B cell (primary cell): ENCODE measurements at regions not wholly inside any gene's neighbourhood (a gene's known extent, or its start where the extent isn't known, plus 50 kb on each side); places are given as distances from the start of the nearest gene placed in this dataset.
A peak's percentile ranks its signal among the peaks of the same experiment; 100 is the strongest.

ENCODE experiments used
- ATAC-seq: fragments of 200-7000 bp; cut with Tn5 transposase; one replicate; pipeline ENCODE4 v1.10.0; 2021; ENCODE audit warnings: low read depth, mild to moderate bottlenecking, moderate number of reproducible peaks, moderate library complexity
- CTCF ChIA-PET: fragments of 350-600 bp; sonication (Branson Sonifier 250); formaldehyde crosslinking; loops from one replicate; lab custom pipeline; 2021; ENCODE audit warnings: antibody characterized with exemption, inconsistent platforms; lab: Charles Lee
- POLR2A ChIA-PET: fragments of 350-600 bp; sonication (Branson Sonifier 250); formaldehyde crosslinking; loops from one replicate; lab custom pipeline; 2021; ENCODE audit warnings: antibody characterized with exemption; lab: Charles Lee
- DNase-seq: peaks from one replicate; pipeline ENCODE4 v3.0.0; 2013
- H2AFZ ChIP-seq: 2 replicates; pipeline ENCODE4 v1.6.1; 2012; ENCODE audit warnings: mild to moderate bottlenecking, low read depth, low read length; ENCODE audit not compliant: insufficient read depth, poor library complexity, severe bottlenecking
- H3K27ac ChIP-seq, 2 donors: 1 replicate in 1 of 2; 2 replicates in 1 of 2; pipeline ENCODE4 v1.5.1; 2012 to 2013; ENCODE audit warnings: low read length in 2 of 2, mild to moderate bottlenecking in 2 of 2, moderate library complexity in 1 of 2
- H3K27me3 ChIP-seq, 4 experiments: fragments of 200-600 bp in 1 of 4; sonication (generic) in 1 of 4; replicated peaks in 1 of 4; 1 replicate in 2 of 4; 2 replicates in 2 of 4; pipeline versions ENCODE4 v1.6.1 to v1.7.0; 2013 to 2016; ENCODE audit warnings: low read length in 3 of 4, mild to moderate bottlenecking in 2 of 4, mixed read lengths in 1 of 4, moderate library complexity in 1 of 4; ENCODE audit not compliant: insufficient read depth in 4 of 4, control insufficient read depth in 3 of 4; ENCODE audit errors: control extremely low read depth in 1 of 4
- H3K36me3 ChIP-seq, 2 experiments: replicated peaks in 1 of 2; 1 replicate in 1 of 2; 2 replicates in 1 of 2; pipeline versions ENCODE4 v1.6.1 to v1.7.1; 2013; ENCODE audit warnings: low read length in 1 of 2; ENCODE audit not compliant: insufficient read depth in 2 of 2, control insufficient read depth in 1 of 2; ENCODE audit errors: control extremely low read depth in 1 of 2, extremely low read depth in 1 of 2
- H3K4me1 ChIP-seq, 2 donors: fragments of 200-600 bp in 1 of 2; sonication (generic) in 1 of 2; 1 replicate in 1 of 2; 2 replicates in 1 of 2; pipeline versions ENCODE4 v1.5.1 to v1.6.1; 2013 to 2017; ENCODE audit warnings: low read length in 2 of 2; ENCODE audit not compliant: control insufficient read depth in 2 of 2, insufficient read depth in 2 of 2
- H3K4me2 ChIP-seq: replicated peaks from 2 replicates; pipeline ENCODE3; 2012; ENCODE audit warnings: mild to moderate bottlenecking, low read depth, low read length; ENCODE audit not compliant: poor library complexity, severe bottlenecking
- H3K4me3 ChIP-seq, 5 experiments: fragments of 200-600 bp in 1 of 5; sonication (generic) in 1 of 5; 1 replicate in 3 of 5; 2 replicates in 2 of 5; pipeline versions ENCODE4 v1.5.1 to v1.7.0; 2011 to 2016; ENCODE audit warnings: low read length in 4 of 5, mild to moderate bottlenecking in 4 of 5, low read depth in 2 of 5, control low read depth in 1 of 5, moderate library complexity in 1 of 5; ENCODE audit not compliant: insufficient read depth in 1 of 5; ENCODE audit errors: control extremely low read depth in 1 of 5, extremely low read depth in 1 of 5
- H3K79me2 ChIP-seq: fragments of 200-600 bp; sonication (generic); one replicate; pipeline ENCODE4 v1.6.0; 2016; ENCODE audit warnings: low read length; ENCODE audit not compliant: control insufficient read depth, insufficient read depth
- H3K9ac ChIP-seq: fragments of 200-600 bp; sonication (generic); 2 replicates; pipeline ENCODE4 v1.6.1; 2017; ENCODE audit warnings: mild to moderate bottlenecking, low read length, moderate library complexity
- H3K9me3 ChIP-seq, 3 donors: one replicate each; pipeline versions ENCODE4 v1.6.1 to v1.7.1; 2013; ENCODE audit warnings: low read length in 2 of 3; ENCODE audit not compliant: control insufficient read depth in 2 of 3, insufficient read depth in 1 of 3; ENCODE audit errors: control extremely low read depth in 1 of 3
- H4K20me1 ChIP-seq: 2 replicates; pipeline ENCODE4 v1.6.0; 2012; ENCODE audit warnings: mild to moderate bottlenecking, low read length; ENCODE audit not compliant: insufficient read depth, control insufficient read depth, poor library complexity, severe bottlenecking
- H3K27ac Mint-ChIP-seq: one replicate; pipeline ENCODE4 v1.8.0; 2021; ENCODE audit warnings: mixed read lengths
- H3K27me3 Mint-ChIP-seq: one replicate; pipeline ENCODE4 v1.8.0; 2021; ENCODE audit warnings: mixed read lengths
- H3K4me1 Mint-ChIP-seq: one replicate; pipeline ENCODE4 v1.8.0; 2021; ENCODE audit warnings: mixed read lengths
- H3K4me3 Mint-ChIP-seq: one replicate; pipeline ENCODE4 v1.8.0; 2021; ENCODE audit warnings: mixed read lengths
- H3K9me3 Mint-ChIP-seq: one replicate; pipeline ENCODE4 v1.8.0; 2022; ENCODE audit warnings: mixed read lengths; ENCODE audit not compliant: insufficient read depth
- EZH2 ChIP-seq: IDR thresholded peaks from 2 replicates; pipeline ENCODE4 v1.6.1; 2012; ENCODE audit warnings: borderline replicate concordance, low read depth, mild to moderate bottlenecking, moderate library complexity, low read length; ENCODE audit not compliant: insufficient read depth, poor library complexity, severe bottlenecking
- WGBS: methylation state at CpG from one replicate; pipeline ENCODE4 v1.1.5; 2013; ENCODE audit warnings: missing lambda C conversion rate; ENCODE audit not compliant: insufficient coverage; 5-methylcytosine and 5-hydroxymethylcytosine counted together
- intact Hi-C: fragments of 100-400 bp; cut with micrococcal nuclease; formaldehyde crosslinking; loops from one replicate; pipeline ENCODE4 v1.10.0; 2022
- TF ChIP-seq, protein P1 (sequence below): fragments of 200-600 bp; IDR thresholded peaks from one replicate; pipeline ENCODE4 v1.8.0; 2022; ENCODE audit warnings: antibody characterized with exemption, mild to moderate bottlenecking

DNA sequence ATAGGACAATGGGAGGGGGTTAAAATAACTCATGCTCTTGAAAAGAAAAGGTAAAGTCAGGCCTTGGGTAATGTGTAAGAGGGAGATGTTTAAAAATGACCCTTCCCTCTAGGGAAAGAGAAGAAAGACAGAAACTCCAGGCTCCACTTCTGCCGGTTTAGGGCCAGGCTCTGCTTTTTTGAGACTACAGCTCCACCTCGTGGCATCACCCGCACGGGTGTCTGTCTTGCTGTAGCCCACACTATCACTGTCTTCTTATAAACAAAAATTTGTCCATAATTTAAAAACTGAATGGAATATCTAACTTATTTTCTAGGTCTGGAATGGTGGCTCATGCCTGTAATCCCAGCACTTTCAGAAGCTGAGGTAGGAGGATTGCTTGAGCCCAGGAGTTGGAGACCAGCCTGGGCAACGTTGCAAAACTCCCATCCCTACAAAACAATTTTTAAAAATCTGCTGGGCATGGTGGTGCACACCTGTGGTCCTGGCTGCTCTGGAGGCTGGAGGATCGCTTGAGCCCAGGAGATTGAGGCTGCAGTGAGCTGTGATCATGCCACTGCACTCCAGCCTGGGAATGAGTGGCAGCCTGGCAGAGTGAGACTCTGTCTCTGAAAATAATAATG, 65.1 kb upstream of the GTF3A start:
- Mint-ChIP-seq H3K4me3 (no peak overlapping the region), H3K27ac (peak overlapping the region; percentile 65), H3K9me3 (no peaks in the 10 kb centered on the region), H3K27me3 (peaks cover 15% of the 10 kb centered on the region), H3K4me1 (peaks cover 12% of the 10 kb centered on the region)
- Histone ChIP-seq H3K27ac (no peak overlapping the region), H3K4me1 (peaks cover 10% of the 10 kb centered on the region in 2 donors), H3K9ac (no peak overlapping the region), H2AFZ (no peak overlapping the region), H3K4me3 (no peak overlapping the region), H3K36me3 (no peaks in the 10 kb centered on the region), H3K4me2 (no peak overlapping the region), H3K79me2 (no peaks in the 10 kb centered on the region), H4K20me1 (no peaks in the 10 kb centered on the region), H3K9me3 (peaks cover 0 to 3% (median 0%) of the 10 kb centered on the region in 3 donors), H3K27me3 (peaks cover 0 to 30% (median 11%) of the 10 kb centered on the region in 4 experiments)
- ChIA-PET CTCF (interaction anchor here (0.6 to 10.8 kb wide), 23 partner anchors 10 to 625 kb away, joined by 3 to 323 read pairs (median 4); partner anchors contain the start of gene URAD), POLR2A (no interaction called here)
- TF ChIP-seq, protein P1, sequence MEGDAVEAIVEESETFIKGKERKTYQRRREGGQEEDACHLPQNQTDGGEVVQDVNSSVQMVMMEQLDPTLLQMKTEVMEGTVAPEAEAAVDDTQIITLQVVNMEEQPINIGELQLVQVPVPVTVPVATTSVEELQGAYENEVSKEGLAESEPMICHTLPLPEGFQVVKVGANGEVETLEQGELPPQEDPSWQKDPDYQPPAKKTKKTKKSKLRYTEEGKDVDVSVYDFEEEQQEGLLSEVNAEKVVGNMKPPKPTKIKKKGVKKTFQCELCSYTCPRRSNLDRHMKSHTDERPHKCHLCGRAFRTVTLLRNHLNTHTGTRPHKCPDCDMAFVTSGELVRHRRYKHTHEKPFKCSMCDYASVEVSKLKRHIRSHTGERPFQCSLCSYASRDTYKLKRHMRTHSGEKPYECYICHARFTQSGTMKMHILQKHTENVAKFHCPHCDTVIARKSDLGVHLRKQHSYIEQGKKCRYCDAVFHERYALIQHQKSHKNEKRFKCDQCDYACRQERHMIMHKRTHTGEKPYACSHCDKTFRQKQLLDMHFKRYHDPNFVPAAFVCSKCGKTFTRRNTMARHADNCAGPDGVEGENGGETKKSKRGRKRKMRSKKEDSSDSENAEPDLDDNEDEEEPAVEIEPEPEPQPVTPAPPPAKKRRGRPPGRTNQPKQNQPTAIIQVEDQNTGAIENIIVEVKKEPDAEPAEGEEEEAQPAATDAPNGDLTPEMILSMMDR: peak; percentile 83
- no peak for TF ChIP-seq EZH2
- WGBS: 4% methylated on average over 5 of the region's 6 CpGs
- DNase-seq (peak; percentile 75), ATAC-seq (peak; percentile 51)
- intact Hi-C loops: loop anchor here (1.0 to 2.0 kb wide), 3 partner anchors 189 to 412 kb away; partner anchors contain the start of gene USP12

DNA sequence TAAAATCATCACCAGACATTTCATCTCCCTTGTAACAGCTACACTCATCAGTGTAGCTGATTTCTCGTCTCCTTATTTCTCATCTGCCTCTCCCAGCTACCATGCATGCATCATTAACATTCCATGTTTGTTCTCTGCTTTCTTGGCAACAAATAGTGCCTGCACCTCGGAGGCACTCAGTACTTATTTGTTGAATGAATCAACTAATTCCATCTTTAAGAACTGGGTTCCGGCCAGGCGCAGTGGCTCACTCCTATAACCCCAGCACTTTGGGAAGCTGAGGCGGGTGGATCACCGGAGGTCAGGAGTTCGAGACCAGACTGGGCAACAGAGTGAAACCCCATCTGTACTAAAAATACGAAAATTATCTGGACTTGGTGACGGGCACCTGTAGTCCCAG, 63.9 kb upstream of the GTF3A start:
- ATAC-seq (no peak), DNase-seq (no peak)
- 94% methylated on average over 9 of the region's 9 CpGs for WGBS
- Histone ChIP-seq H3K9me3 (peaks cover 0 to 3% (median 0%) of the 10 kb centered on the region in 3 donors), H4K20me1 (no peaks in the 10 kb centered on the region), H3K9ac (no peak overlapping the region), H3K27me3 (peaks cover 0 to 30% (median 11%) of the 10 kb centered on the region in 4 experiments), H3K4me3 (no peak overlapping the region), H3K4me1 (peaks cover 10% of the 10 kb centered on the region in 2 donors), H2AFZ (no peak overlapping the region), H3K79me2 (no peaks in the 10 kb centered on the region), H3K4me2 (no peak overlapping the region), H3K36me3 (no peaks in the 10 kb centered on the region), H3K27ac (no peak overlapping the region)
- Mint-ChIP-seq H3K4me1 (peaks cover 12% of the 10 kb centered on the region), H3K27ac (no peak overlapping the region), H3K9me3 (no peaks in the 10 kb centered on the region), H3K4me3 (no peak overlapping the region), H3K27me3 (peaks cover 15% of the 10 kb centered on the region)
- TF ChIP-seq, protein P1: no peak
- TF ChIP-seq EZH2: no peak
- intact Hi-C loops: no loop called here
- ChIA-PET CTCF (interaction anchor here (0.8 to 10.8 kb wide), 14 partner anchors 10 to 1315 kb away, joined by 3 to 323 read pairs (median 16); partner anchors contain the start of gene URAD), POLR2A (no interaction called here)
